ENCODE measurements at regions not wholly inside any gene's neighbourhood (a gene's known extent, or its start where the extent isn't known, plus 50 kb on each side); places are given as distances from the start of the nearest gene placed in this dataset.
"Not testable (repeated sequence)": the region's sequence is repeated elsewhere in the genome, so short reads cannot be mapped to it uniquely, and the experiment has no call there.

- no peak for DNase-seq (ENCODE audit: low read depth)
Measured at GRCh38 chr2:129011466-129012061, 692.9 kb upstream of the HS6ST1 start.

GRCh38 chr2:129014432-129014831, 695.8 kb upstream of the HS6ST1 start:
- no peak for DNase-seq (ENCODE audit: low read depth)

- no peak for DNase-seq (ENCODE audit: low read depth)
Measured at GRCh38 chr2:129015397-129016285, 697.0 kb upstream of the HS6ST1 start.

- no peak for DNase-seq (ENCODE audit: low read depth)
Measured at GRCh38 chr2:129016972-129017371, 698.3 kb upstream of the HS6ST1 start.

DNA sequence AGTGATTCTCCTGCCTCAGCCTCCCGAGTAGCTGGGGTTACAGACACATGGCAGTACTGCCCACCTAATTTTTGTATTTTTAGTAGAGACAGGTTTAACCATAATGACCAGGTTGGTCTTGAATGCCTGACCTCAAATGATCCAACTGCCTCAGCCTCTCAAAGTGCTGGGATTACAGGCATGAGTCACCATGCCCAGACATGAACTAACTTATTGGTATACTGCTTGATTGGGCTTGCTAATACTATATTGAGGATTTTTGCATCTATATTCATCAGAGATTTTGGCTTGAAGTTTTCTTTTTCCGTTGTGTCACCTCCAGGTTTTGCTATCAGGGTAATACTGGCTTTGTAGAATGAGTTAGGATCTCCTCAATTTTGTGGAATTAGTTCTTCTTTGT, 706.1 kb upstream of the HS6ST1 start:
- DNase-seq (ENCODE audit: low read depth), result no peak

- DNase-seq (ENCODE audit: low read depth), result no peak
Measured at GRCh38 chr2:129035992-129036391, 717.3 kb upstream of the HS6ST1 start.

DNA sequence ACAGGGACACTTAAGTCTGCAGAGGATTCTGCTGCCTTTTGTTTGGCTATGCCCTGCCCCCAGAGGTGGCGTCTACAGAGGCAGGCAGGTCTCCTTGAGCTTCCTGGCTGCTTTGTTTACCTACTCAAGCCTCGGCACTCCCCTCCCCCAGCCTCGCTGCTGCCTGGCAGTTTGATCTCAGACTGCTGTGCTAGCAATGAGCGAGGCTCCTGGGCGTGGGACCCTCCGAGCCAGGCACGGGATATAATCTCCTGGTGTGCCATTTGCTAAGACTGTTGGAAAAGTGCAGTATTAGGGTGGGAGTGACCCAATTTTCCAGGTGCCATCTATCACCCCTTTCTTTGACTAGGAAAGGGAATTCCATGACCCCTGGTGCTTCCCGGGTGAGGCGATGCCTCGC, 725.0 kb upstream of the HS6ST1 start:
- not testable (repeated sequence) for DNase-seq (ENCODE audit: low read depth)

GRCh38 chr2:129046475-129046874, 727.8 kb upstream of the HS6ST1 start:
- DNase-seq (ENCODE audit: low read depth), result not testable (repeated sequence)

DNA sequence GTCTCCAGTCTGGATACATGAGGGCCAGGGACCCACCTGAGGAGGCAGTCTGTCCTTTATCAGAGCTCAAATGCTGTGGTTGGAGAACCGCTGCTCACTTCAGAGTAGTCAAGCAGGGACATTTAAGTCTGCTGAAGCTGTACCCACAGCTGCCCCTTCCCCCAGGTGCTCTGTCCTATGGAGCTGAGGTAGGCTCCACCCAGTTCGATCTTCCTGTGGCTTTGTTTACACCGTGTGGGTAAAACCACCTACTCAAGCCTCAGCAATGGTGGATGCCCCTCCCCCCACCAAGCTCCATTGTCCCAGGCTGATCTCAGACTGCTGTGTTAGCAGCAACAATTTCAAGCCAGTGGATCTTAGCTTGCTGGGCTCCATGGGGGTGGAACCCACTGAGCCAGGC, 731.4 kb upstream of the HS6ST1 start:
- no peak for DNase-seq (ENCODE audit: low read depth)

- no peak for DNase-seq (ENCODE audit: low read depth)
Measured at GRCh38 chr2:129055242-129055641, 736.6 kb upstream of the HS6ST1 start.

DNA sequence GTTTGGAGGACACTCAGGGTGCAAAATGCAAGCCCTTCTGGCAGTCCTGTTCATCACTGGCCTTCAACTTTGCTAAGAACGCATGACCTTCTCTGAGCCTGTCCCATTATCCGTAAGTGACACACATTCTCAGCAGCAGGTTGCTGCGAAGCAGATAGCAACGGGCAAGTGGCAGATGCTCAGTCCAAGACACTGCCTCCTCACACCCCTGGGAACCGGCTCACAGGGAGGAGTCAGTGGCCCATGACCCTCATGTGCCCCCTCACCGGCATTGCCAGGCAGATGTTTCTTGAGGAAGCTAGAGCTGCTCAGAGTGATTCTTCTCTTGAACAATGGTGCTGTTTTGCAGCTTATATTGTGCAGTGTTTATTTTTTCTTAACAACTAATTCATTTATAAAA, 737.2 kb upstream of the HS6ST1 start:
- DNase-seq (ENCODE audit: low read depth), result no peak

DNA sequence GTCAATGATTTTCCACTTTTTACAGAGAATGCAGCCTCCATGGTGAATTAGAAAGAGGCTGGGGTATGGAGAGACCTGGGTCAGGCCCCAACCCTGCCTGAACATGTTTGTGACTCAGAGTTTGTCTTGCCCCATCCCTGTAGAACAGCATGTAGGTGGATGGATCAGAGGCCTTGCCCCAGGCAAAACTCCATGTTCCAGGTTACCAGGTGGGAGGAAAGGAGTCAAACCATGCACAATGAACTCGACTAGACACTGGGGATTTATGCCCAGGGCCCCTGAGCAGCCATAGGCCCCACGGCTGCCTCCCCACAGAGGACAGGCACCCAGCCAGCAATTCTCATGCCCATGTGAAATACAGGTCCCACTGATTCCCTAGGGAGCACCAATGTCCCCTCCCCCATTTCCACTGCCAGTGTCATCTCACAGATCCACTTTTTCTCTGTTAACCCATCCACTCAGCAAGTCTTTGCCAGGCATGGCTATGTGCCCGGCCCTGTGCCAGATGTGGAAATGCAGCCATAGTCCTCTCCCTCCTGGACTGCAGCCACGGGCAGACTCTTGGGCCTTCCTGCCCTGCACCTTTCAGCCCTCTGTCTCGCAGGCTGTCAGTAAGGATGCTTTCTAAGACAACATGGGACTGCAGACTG, 737.8 kb upstream of the HS6ST1 start:
- DNase-seq (ENCODE audit: low read depth), result no peak

GRCh38 chr2:129056959-129057317, 738.3 kb upstream of the HS6ST1 start:
- no peak for DNase-seq (ENCODE audit: low read depth)

- no peak for DNase-seq (ENCODE audit: low read depth)
Measured at GRCh38 chr2:129058981-129059380, 740.3 kb upstream of the HS6ST1 start.

DNA sequence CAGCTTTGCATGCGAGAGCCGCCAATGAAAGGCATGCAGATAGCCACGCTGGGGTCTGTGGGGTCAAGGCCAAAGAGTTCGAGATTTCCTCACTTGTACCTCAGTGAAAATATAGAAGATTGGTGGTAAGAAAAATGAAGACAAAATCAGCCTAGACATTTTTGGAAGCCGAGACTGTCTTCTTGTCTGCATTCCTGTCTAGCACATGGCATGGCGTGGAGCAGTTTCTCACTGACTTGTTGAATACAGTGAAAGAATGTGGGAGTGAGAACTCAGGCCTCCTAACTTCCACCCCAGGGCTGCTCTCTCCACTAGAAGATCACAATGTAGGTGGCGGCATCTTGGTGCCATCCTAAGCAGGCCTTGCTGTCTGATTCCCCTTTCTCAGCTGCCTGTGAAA, 740.8 kb upstream of the HS6ST1 start:
- DNase-seq (ENCODE audit: low read depth), result no peak

DNA sequence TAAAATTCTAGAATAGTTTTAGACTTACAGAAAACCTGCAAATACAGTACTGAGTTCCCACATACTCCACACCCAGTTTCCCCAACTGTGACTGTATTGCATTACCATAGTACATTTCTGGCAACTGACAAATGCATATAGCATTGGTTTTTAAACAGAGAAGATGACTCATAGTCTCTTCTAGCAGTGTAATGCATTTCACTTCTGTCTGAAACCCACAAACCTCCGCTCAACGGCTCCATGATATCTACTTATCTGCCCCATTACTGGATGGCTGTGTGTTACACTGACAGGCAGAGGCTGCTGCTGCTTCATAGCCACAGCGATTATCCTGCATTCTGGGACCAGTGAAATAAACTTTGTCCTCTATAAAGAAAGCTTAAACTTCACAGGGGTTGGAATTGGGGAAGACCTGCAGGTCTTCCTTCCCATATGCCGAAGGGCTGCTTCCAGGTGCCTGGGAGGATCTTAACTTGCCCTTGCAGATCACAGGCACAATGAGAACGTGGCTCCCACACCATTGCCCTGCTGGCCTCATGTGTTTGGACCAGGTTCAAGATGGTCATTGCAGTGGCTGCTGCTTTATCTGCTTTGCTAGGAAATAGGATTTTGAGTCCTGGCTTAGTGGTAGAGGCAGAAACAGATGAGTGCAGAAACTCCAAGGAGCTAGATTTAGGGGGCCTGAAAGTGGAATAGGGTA, 742.6 kb upstream of the HS6ST1 start:
- no peak for DNase-seq (ENCODE audit: low read depth)

- DNase-seq (ENCODE audit: low read depth), result no peak
Measured at GRCh38 chr2:129061769-129062121, 743.1 kb upstream of the HS6ST1 start.

- no peak for DNase-seq (ENCODE audit: low read depth)
Measured at GRCh38 chr2:129062146-129062912, 743.7 kb upstream of the HS6ST1 start.

GRCh38 chr2:129067070-129067469, 748.4 kb upstream of the HS6ST1 start:
- DNase-seq (ENCODE audit: low read depth), result no peak

GRCh38 chr2:129067953-129068352, 749.3 kb upstream of the HS6ST1 start:
- DNase-seq (ENCODE audit: low read depth), result no peak

- DNase-seq (ENCODE audit: low read depth), result no peak
Measured at GRCh38 chr2:129068543-129068942, 749.9 kb upstream of the HS6ST1 start.
